ENCODE measurements at regions not wholly inside any gene's neighbourhood (a gene's known extent, or its start where the extent isn't known, plus 50 kb on each side); places are given as distances from the start of the nearest gene placed in this dataset.
"Not testable (repeated sequence)": the region's sequence is repeated elsewhere in the genome, so short reads cannot be mapped to it uniquely, and the experiment has no call there.

DNA sequence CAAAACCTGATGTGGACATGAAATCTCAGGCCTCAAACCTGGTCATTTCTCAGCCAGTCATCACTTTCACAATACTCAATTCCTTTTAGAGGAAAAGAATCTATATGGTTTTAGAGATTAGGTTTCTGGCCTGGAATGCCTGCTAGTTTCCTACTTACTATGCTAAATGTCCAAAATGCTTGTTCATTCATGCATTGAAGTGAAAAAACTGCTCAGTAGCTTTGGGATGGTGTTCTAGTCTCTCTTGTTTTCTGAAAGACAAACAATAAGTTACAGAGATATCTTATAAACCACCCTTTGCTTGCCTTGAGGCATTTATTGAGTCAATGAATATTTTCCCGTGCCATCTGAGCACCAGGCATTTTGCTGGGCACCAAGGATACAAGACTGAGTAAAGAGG lies 1146.5 kb upstream of the GOT2 start:
- no peaks in the 10 kb centered on the region for H3K27me3 Mint-ChIP-seq
- no peak overlapping the region for H3K27ac Mint-ChIP-seq
- no peaks in the 10 kb centered on the region for H3K36me3 Mint-ChIP-seq (ENCODE audit: low read depth)
- no peaks in the 10 kb centered on the region for H3K4me1 Mint-ChIP-seq (ENCODE audit: low read depth)
- H3K9me3 Mint-ChIP-seq = peaks cover 15% of the 10 kb centered on the region
- no peak overlapping the region for H3K4me3 Mint-ChIP-seq

DNA sequence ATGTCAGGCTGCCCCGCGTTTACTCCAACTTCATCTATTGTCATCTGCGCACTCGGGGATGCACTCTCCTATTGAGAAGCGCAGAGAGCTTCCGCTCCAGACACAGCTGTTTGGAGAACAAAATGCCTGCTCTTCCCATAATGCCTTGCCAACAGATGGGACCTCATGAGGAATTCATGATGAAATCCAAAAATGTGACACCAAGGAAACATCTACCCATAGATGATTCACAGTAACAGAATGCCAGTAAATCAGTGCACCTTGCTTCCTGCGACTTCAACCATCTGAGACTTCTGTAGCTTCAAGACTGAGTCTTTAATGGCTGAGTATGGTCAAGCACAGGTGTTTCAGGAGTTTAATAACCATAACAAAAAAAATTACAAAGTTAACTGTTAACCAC lies 1144.9 kb upstream of the GOT2 start:
- H3K27me3 Mint-ChIP-seq = no peaks in the 10 kb centered on the region
- peaks cover 15% of the 10 kb centered on the region for H3K9me3 Mint-ChIP-seq
- no peaks in the 10 kb centered on the region for H3K36me3 Mint-ChIP-seq (ENCODE audit: low read depth)
- H3K27ac Mint-ChIP-seq = no peak overlapping the region
- H3K4me1 Mint-ChIP-seq (ENCODE audit: low read depth) = no peaks in the 10 kb centered on the region
- no peak overlapping the region for H3K4me3 Mint-ChIP-seq

DNA sequence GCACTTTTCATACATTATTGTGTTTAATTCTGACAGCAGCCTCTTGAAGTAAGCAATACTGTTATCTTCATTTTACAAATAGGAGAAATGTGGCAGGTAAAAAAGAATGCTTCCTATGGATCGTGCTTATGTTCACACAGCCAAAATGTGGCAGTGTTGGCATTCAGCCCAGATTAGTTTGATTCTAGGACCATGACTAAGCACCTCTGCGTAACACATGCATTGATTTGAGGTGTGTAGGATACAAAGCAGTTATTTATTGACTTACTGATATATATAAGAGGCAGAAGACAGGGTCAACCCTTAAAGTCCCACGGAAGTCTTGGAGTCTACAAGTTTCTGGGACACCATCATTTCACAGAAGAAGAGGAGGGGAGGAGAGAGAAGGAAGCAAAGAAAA lies 1144.4 kb upstream of the GOT2 start:
- Mint-ChIP-seq H3K36me3 (ENCODE audit: low read depth) (no peaks in the 10 kb centered on the region), H3K4me3 (no peak overlapping the region), H3K27me3 (no peaks in the 10 kb centered on the region), H3K4me1 (ENCODE audit: low read depth) (no peaks in the 10 kb centered on the region), H3K27ac (no peak overlapping the region), H3K9me3 (peaks cover 15% of the 10 kb centered on the region)

DNA sequence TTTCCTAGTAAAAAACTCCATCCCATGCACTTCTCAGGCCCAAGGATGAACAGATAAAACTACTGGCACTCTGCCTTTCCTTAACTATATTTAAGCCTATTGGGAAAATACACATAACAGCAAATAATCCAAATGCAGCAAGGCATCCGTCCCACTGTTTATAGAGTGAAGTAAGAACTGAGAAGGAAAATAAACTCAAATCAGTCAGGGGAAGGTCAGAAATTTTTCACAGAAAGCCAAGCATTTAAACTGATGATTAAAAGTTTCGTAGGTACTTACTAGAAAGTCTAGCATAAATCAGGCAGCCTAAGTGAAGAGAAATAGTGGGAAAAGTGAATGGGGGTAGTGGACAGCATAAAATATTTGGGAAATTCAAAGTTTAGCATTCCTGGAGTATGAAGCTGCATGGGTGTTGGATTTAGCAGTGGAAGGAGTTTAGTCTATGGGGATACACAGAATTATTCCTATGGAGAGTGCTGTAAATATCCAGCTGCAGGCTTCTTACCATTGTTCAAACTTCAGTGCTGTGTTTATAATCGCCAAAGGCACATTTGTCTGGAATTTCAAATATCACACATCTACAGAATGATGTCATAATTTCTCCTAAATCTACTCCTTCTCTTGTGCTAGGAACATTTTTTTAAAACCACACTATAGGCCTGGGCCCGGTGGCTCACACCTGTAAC lies 1131.0 kb upstream of the GOT2 start:
- Mint-ChIP-seq H3K27me3 (no peaks in the 10 kb centered on the region), H3K36me3 (ENCODE audit: low read depth) (no peaks in the 10 kb centered on the region), H3K4me1 (ENCODE audit: low read depth) (no peaks in the 10 kb centered on the region), H3K9me3 (peaks cover 7% of the 10 kb centered on the region), H3K4me3 (no peak overlapping the region), H3K27ac (no peak overlapping the region)

DNA sequence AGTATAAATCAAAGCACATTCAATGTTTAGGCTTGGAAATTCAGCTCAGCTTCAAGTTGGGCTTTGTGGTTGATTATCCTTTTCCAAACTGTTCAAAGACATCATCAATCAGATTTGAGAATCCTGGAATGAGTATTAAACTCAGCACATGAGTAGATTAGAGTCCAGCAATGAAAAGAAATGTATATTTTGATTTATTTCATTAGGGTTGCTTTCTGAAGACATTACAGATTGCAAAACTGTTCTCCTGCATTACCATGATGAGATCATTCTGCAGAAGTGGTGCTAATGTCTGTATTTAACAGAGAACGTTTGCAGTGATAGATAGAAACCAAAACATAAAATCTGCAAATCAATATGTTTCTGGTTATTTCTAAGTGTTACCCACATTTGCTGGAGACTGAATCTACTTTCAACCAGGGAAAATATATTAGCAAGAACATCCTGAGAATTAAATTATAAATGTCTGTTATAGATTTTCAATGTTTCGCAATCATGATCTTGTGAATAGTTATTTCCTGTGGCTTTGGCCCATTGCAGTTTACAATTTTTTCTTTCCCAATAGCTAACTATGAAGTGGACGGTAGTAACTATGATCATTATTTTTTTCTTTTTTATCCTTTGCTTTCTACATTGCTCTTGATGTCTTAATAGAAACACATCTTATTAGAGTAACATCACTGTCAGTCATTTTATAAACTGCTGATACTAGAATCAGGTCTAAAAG lies 1125.7 kb upstream of the GOT2 start:
- H3K27ac Mint-ChIP-seq = no peak overlapping the region
- H3K9me3 Mint-ChIP-seq = peaks cover 7% of the 10 kb centered on the region
- H3K4me1 Mint-ChIP-seq (ENCODE audit: low read depth) = no peaks in the 10 kb centered on the region
- H3K4me3 Mint-ChIP-seq = no peak overlapping the region
- no peaks in the 10 kb centered on the region for H3K27me3 Mint-ChIP-seq
- H3K36me3 Mint-ChIP-seq (ENCODE audit: low read depth) = no peaks in the 10 kb centered on the region

DNA sequence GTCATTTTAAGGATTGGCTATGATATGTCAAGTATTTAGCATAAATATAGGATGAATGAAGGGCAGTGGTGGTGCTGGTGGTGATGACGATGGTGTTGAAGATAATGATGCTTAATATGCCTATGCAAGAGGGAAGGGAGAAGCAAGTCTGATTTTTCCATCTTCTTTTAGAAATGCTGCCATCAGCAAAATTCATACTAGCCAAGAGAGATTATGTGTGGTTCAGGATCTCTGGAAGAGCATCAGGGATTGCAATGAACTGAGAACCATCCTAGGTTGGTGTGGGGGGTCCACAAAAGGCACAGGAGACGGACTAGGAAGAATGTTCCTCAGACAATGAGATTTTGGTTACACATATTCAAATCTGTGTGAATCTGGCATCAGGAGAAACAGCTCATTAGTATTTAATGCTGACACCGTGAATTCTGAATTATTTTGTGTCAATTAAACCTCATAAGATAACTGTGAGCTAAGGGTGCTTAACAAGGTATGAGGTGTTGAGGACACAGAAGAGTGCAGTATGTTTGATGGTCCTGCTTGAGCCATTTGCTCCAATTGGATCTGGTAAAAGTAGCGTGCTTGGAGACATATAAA lies 1120.8 kb upstream of the GOT2 start:
- Mint-ChIP-seq H3K36me3 (ENCODE audit: low read depth) (no peaks in the 10 kb centered on the region), H3K4me3 (no peak overlapping the region), H3K27ac (no peak overlapping the region), H3K9me3 (peaks cover 12% of the 10 kb centered on the region), H3K27me3 (no peaks in the 10 kb centered on the region), H3K4me1 (ENCODE audit: low read depth) (no peaks in the 10 kb centered on the region)

DNA sequence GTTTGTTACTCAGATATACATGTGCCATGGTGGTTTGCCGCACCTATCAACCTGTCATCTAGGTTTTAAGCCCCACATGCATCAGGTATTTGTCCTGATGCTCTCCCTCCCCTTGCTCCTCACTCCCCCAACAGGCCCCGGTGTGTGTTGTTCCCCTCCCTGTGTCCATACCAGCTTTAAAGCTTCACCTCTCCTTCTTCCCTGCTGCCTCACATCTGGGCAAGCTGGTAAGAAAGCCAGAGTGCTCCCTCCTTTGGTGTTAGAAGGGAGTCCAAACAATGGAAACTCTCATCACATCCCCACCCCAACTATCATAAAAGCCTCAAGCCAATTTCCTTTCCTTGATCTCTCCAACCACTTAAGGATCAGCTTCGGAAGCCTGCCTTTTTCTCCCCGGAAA lies 1115.6 kb upstream of the GOT2 start:
- Mint-ChIP-seq H3K27ac (no peak overlapping the region), H3K27me3 (no peaks in the 10 kb centered on the region), H3K36me3 (ENCODE audit: low read depth) (no peaks in the 10 kb centered on the region), H3K4me1 (ENCODE audit: low read depth) (no peaks in the 10 kb centered on the region), H3K9me3 (peaks cover 13% of the 10 kb centered on the region), H3K4me3 (no peak overlapping the region)

DNA sequence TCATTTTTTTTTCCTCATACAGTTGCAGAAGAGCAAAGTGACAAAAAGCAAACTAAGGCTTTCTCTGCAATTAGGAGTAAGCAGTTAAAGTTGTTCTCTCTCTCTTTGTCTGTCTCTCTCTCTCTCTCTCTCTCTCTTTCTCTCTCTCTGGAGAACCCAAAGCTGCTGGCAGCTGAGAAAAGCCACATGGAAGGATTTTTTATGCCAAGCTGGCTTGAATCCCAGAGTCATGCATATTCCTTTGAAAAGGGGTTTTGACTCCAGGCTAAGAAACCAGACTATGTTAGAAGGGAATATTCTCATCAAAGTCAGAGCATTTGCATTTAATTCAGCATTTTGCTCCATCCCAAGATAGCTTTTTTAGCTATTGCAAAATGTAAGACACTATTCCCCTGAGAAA lies 1114.2 kb upstream of the GOT2 start:
- Mint-ChIP-seq H3K27ac (no peak overlapping the region), H3K4me3 (no peak overlapping the region), H3K4me1 (ENCODE audit: low read depth) (no peaks in the 10 kb centered on the region), H3K36me3 (ENCODE audit: low read depth) (no peaks in the 10 kb centered on the region), H3K9me3 (peaks cover 16% of the 10 kb centered on the region), H3K27me3 (no peaks in the 10 kb centered on the region)

DNA sequence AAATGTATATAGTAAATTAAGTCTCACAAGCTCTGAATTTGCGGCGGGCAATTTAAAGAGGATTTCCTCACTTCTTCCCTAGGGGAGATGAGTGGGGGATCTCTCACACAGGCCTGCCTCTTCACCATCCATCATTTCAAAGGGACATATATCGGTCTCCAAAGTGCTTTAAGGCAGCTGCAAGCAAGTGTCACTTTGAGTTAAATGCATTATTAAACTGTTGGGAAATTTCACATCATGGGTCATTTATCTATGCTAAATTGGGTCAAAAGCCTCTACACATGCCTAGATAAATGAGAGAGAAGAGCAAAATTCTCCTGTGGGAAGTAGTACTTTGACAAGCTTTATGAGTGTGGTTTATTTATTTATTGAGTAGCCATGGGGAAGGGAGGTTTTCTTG lies 1106.1 kb upstream of the GOT2 start:
- H3K36me3 Mint-ChIP-seq (ENCODE audit: low read depth) = no peaks in the 10 kb centered on the region
- no peaks in the 10 kb centered on the region for H3K27me3 Mint-ChIP-seq
- peaks cover 32% of the 10 kb centered on the region for H3K9me3 Mint-ChIP-seq
- H3K4me1 Mint-ChIP-seq (ENCODE audit: low read depth) = no peaks in the 10 kb centered on the region
- H3K27ac Mint-ChIP-seq = no peak overlapping the region
- no peak overlapping the region for H3K4me3 Mint-ChIP-seq

DNA sequence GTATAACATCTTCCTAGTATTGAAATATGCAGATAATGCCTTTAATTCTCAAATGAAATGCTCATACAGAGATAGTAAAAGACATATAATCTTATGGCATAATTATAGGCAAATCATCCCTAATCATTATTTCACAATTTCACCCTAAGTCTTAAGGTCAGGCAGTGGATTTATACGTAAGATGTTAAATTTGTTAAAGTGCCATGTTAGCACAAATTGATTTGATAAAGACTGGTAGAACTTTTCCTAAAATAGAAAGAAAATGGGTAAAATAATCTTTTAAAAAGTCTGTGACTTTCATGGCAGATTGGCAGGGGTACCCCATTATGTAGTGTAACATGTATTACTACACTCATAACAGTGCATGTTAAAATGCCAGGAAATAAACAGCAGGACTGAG lies 1092.7 kb upstream of the GOT2 start:
- no peaks in the 10 kb centered on the region for H3K36me3 Mint-ChIP-seq (ENCODE audit: low read depth)
- H3K27me3 Mint-ChIP-seq = no peaks in the 10 kb centered on the region
- H3K27ac Mint-ChIP-seq = no peak overlapping the region
- no peaks in the 10 kb centered on the region for H3K4me1 Mint-ChIP-seq (ENCODE audit: low read depth)
- H3K9me3 Mint-ChIP-seq = peaks cover 19% of the 10 kb centered on the region
- no peak overlapping the region for H3K4me3 Mint-ChIP-seq

DNA sequence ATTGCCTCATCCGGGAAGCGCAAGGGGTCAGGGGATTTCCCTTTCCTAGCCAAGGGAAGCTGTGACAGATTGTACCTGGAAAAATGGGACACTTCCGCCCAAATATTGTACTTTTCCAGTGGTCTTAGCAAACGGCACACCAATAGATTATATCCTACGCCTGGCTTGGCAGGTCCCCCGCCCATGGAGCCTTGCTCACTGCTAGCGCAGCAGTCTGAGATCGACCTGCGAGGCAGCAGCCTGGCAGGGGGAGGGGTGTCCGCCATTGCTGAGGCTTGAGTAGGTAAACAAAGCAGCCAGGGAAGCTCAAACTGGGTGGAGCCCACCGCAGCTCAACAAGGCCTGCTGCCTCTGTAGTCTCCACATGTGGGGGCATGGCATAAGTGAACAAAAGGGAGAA lies 1075.4 kb upstream of the GOT2 start:
- not testable (repeated sequence) for H3K36me3 Mint-ChIP-seq (ENCODE audit: low read depth); H3K4me1 Mint-ChIP-seq (ENCODE audit: low read depth); H3K27me3 Mint-ChIP-seq; H3K27ac Mint-ChIP-seq; H3K4me3 Mint-ChIP-seq
- H3K9me3 Mint-ChIP-seq = peaks cover 14% of the 10 kb centered on the region

DNA sequence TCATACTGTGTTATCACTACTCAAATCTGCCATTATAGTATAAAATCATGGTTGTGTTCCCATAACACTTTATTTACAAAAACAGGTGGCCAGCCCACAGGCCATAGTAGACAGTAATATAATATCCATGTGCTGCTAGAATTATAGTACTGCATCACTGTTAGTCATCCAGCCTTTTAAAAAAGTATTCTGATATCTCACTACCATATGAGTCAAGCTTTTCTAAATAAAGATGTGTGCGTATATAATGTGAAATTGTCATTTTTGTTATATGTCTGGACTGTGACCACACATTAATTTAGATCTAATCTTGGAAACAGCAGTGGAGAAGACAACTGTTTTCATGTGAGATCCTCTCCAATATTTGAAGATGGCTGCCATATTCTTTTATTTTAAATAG lies 1049.1 kb upstream of the GOT2 start:
- Mint-ChIP-seq H3K4me1 (ENCODE audit: low read depth) (no peaks in the 10 kb centered on the region), H3K4me3 (no peak overlapping the region), H3K27me3 (no peaks in the 10 kb centered on the region), H3K9me3 (peaks cover 25% of the 10 kb centered on the region), H3K36me3 (ENCODE audit: low read depth) (no peaks in the 10 kb centered on the region), H3K27ac (no peak overlapping the region)

DNA sequence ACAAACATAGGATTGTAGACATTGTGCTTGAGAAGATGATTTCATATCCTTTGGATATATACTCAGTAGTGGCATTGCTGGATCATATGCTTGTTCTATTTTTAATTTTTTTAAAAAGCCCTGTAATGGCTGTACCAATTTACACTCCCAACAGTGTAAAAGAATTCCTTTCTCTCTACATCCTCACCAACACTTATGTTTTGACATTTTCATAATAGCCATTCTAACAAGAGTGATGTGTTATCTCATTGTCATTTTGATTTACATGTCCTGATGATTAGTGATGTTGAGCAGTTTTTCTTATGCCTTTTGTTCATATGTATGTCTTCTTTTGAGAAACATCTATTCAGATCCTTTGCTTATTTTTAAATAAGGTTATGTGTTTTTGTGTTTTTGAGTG lies 1039.2 kb upstream of the GOT2 start:
- Mint-ChIP-seq H3K27me3 (no peaks in the 10 kb centered on the region), H3K27ac (no peak overlapping the region), H3K9me3 (peaks cover 12% of the 10 kb centered on the region), H3K4me3 (no peak overlapping the region), H3K4me1 (ENCODE audit: low read depth) (no peaks in the 10 kb centered on the region), H3K36me3 (ENCODE audit: low read depth) (no peaks in the 10 kb centered on the region)

DNA sequence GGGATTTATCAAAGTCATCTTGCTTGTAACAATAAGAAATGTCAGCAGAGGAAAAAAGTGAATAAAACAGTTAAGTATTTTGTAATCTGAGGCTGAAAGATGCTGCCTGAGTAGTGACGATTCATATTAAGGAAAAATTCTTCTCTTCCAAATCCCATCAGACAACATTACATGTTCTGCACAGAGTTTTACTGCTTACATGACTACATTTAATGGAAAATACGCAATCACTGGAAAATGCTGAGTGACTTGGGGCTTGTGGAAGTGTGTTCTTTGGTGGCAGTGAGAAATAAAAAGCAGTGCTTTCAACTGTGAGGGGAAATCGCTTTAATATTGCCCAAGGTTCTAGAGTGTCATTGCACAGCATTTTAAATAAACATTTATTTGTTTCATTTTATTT lies 1025.2 kb upstream of the GOT2 start:
- H3K27ac Mint-ChIP-seq = no peak overlapping the region
- H3K36me3 Mint-ChIP-seq (ENCODE audit: low read depth) = no peaks in the 10 kb centered on the region
- no peaks in the 10 kb centered on the region for H3K27me3 Mint-ChIP-seq
- no peak overlapping the region for H3K4me3 Mint-ChIP-seq
- peaks cover 23% of the 10 kb centered on the region for H3K9me3 Mint-ChIP-seq
- H3K4me1 Mint-ChIP-seq (ENCODE audit: low read depth) = no peaks in the 10 kb centered on the region

DNA sequence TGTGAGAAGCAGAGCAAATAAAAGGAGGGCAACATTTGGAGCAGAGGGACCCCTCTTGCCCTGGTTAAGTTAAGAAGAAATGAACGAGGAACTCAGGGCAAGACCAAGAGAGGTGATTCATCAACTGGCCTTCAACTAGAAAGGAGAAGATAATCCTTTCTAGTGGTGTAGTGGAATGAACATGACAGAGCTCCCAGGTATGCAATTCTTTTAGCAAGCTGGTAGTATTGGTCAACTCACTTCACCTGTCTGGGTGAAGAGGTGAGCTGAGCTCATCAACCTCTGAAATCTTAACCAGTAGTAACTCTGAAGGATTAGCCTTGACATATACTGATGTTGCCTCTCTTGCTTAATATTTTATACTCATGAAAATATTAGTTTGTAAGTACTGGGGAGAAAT lies 1024.7 kb upstream of the GOT2 start:
- H3K4me1 Mint-ChIP-seq (ENCODE audit: low read depth) = no peaks in the 10 kb centered on the region
- no peaks in the 10 kb centered on the region for H3K27me3 Mint-ChIP-seq
- H3K4me3 Mint-ChIP-seq = no peak overlapping the region
- H3K9me3 Mint-ChIP-seq = peaks cover 26% of the 10 kb centered on the region
- H3K36me3 Mint-ChIP-seq (ENCODE audit: low read depth) = no peaks in the 10 kb centered on the region
- no peak overlapping the region for H3K27ac Mint-ChIP-seq

DNA sequence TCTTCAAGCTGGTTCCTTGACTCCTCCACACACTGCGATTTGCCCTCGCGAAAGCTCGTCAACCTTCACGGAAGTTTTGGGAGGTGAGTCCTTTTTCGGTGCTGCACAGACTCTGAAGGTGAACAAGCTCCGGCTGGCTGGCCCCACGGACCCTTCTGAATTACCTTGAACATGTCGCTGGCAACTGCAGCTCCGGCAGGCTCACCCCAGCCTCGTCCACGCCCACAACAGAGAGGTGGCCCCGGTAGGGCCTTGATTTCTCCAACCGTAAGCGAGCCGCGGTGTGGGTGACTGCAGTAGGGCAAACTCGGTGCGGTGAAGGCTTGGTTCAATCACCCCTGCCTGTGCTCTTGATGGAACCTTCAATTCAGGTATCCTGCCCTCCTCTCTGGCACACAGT lies 1020.7 kb upstream of the GOT2 start:
- Mint-ChIP-seq H3K4me1 (ENCODE audit: low read depth) (no peaks in the 10 kb centered on the region), H3K36me3 (ENCODE audit: low read depth) (no peaks in the 10 kb centered on the region), H3K27me3 (no peaks in the 10 kb centered on the region), H3K27ac (no peak overlapping the region), H3K4me3 (no peak overlapping the region), H3K9me3 (peaks cover 13% of the 10 kb centered on the region)
